Activated T-cell treated with anti-CD3 and anti-CD28 coated beads, Interleukin-2, amount 50 U/mL, for 72 hours (primary cell): ENCODE measurements at regions not wholly inside any gene's neighbourhood (a gene's known extent, or its start where the extent isn't known, plus 50 kb on each side); places are given as distances from the start of the nearest gene placed in this dataset.
"Not testable (repeated sequence)": the region's sequence is repeated elsewhere in the genome, so short reads cannot be mapped to it uniquely, and the experiment has no call there.

Experiments used
- ATAC-seq, 2 donors: fragments of 150-1000 bp; cut with Tn5 transposase; replicated peaks in 1 of 2; 2 replicates each; pipeline ENCODE4 v1.10.0; 2021; ENCODE audit warnings: moderate library complexity in 2 of 2, mild to moderate bottlenecking in 1 of 2
- DNase-seq, 2 donors: peaks; one replicate each; pipeline ENCODE4 v3.0.0; 2021 to 2022; ENCODE audit warnings: mixed read lengths in 1 of 2
- H3K27ac Mint-ChIP-seq: one replicate; pipeline ENCODE4 v1.8.0; 2022; ENCODE audit warnings: mild to moderate bottlenecking, moderate library complexity, mixed read lengths
- H3K27me3 Mint-ChIP-seq: one replicate; pipeline ENCODE4 v1.8.0; 2022; ENCODE audit warnings: low read depth, mixed read lengths
- H3K36me3 Mint-ChIP-seq, 2 donors: one replicate each; pipeline ENCODE4 v1.8.0; 2022; ENCODE audit warnings: mixed read lengths in 2 of 2, mild to moderate bottlenecking in 1 of 2; ENCODE audit not compliant: insufficient read depth in 2 of 2
- H3K4me1 Mint-ChIP-seq: one replicate; pipeline ENCODE4 v1.8.0; 2022; ENCODE audit warnings: low read depth, mixed read lengths
- H3K4me3 Mint-ChIP-seq, 2 donors: one replicate each; pipeline ENCODE4 v1.8.0; 2022; ENCODE audit warnings: mild to moderate bottlenecking in 2 of 2, mixed read lengths in 2 of 2, moderate library complexity in 2 of 2
- H3K9me3 Mint-ChIP-seq, 2 donors: one replicate each; pipeline ENCODE4 v1.8.0; 2022; ENCODE audit warnings: mixed read lengths in 2 of 2

DNA sequence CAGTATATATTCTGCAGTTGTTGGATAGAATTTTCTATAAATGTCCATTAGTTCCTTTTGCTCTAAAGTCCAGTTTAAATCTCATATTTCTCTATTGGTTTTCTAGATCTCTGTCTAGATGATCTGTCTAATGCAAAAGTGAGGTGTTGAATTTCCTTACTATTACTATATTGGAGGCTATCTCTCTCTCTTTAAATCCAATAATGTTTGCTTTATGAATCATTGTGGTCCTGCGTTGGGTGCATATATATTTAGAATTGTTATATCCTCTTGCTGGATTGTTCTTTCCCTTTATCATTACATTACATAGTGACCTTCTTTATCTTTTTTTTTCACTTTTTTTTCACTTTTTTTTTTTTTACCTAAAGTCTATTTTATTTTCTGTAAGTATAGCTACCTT, 208.5 kb upstream of the ASCC3 start:
- Mint-ChIP-seq H3K27ac (no peak overlapping the region), H3K4me3 (no peak overlapping the region), H3K4me1 (no peaks in the 10 kb centered on the region), H3K27me3 (no peaks in the 10 kb centered on the region), H3K36me3 (peaks cover 0 to 1% of the 10 kb centered on the region in 2 donors), H3K9me3 (peaks cover 2 to 5% of the 10 kb centered on the region in 2 donors)
- DNase-seq (no peak), ATAC-seq (no peak)

- peaks cover 2 to 5% of the 10 kb centered on the region in 2 donors for H3K9me3 Mint-ChIP-seq
- peaks cover 0 to 1% of the 10 kb centered on the region in 2 donors for H3K36me3 Mint-ChIP-seq
- ATAC-seq: no peak
- no peak overlapping the region for H3K27ac Mint-ChIP-seq
- H3K4me1 Mint-ChIP-seq: no peaks in the 10 kb centered on the region
- H3K4me3 Mint-ChIP-seq: no peak overlapping the region
- DNase-seq: no peak
- H3K27me3 Mint-ChIP-seq: no peaks in the 10 kb centered on the region
These were observed 209.2 kb upstream of the ASCC3 start for GRCh38 chr6:101090281-101090680.

DNA sequence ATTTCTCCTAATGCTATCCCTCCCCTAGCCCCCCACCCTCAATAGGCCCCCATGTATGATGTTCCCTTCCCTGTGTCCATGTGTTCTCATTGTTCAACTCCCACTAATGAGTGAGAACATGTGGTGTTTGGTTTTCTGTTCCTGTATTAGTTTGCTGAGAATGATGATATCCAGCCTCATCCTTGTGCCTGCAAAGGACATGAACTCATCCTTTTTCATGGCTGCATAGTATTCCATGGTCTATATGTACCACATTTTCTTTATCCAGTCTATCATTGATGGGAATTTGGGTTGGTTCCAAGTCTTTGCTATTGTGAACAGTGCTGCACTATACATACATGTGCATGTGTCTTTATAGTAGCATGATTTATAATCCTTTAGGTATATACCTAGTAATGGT, 217.5 kb upstream of the ASCC3 start:
- not testable (repeated sequence) for H3K27ac Mint-ChIP-seq, ATAC-seq
- H3K27me3 Mint-ChIP-seq: peaks cover 14% of the 10 kb centered on the region

GRCh38 chr6:101102702-101103101, 221.6 kb upstream of the ASCC3 start:
- peaks cover 2 to 8% of the 10 kb centered on the region in 2 donors for H3K9me3 Mint-ChIP-seq
- no peak overlapping the region for H3K27ac Mint-ChIP-seq
- no peaks in the 10 kb centered on the region for H3K36me3 Mint-ChIP-seq
- peaks cover 14% of the 10 kb centered on the region for H3K27me3 Mint-ChIP-seq
- DNase-seq (no peak), ATAC-seq (no peak)
- H3K4me1 Mint-ChIP-seq: no peaks in the 10 kb centered on the region
- H3K4me3 Mint-ChIP-seq: no peak overlapping the region

More for the DNA sequence above, 217.5 kb upstream of the ASCC3 start:
- not testable (repeated sequence) for H3K4me1 Mint-ChIP-seq, H3K4me3 Mint-ChIP-seq, H3K9me3 Mint-ChIP-seq, H3K36me3 Mint-ChIP-seq, DNase-seq

GRCh38 chr6:101108286-101108685, 227.2 kb upstream of the ASCC3 start:
- no peaks in the 10 kb centered on the region for H3K36me3 Mint-ChIP-seq
- no peaks in the 10 kb centered on the region for H3K4me1 Mint-ChIP-seq
- no peaks in the 10 kb centered on the region for H3K9me3 Mint-ChIP-seq
- DNase-seq (no peak), ATAC-seq (no peak)
- H3K4me3 Mint-ChIP-seq: no peak overlapping the region
- H3K27ac Mint-ChIP-seq: no peak overlapping the region
- H3K27me3 Mint-ChIP-seq: no peaks in the 10 kb centered on the region

GRCh38 chr6:101110814-101111213, 229.7 kb upstream of the ASCC3 start:
- Mint-ChIP-seq H3K4me1 (no peaks in the 10 kb centered on the region), H3K27ac (no peak overlapping the region), H3K36me3 (no peaks in the 10 kb centered on the region), H3K4me3 (no peak overlapping the region), H3K27me3 (no peaks in the 10 kb centered on the region), H3K9me3 (no peaks in the 10 kb centered on the region)
- ATAC-seq (no peak), DNase-seq (no peak)

GRCh38 chr6:101113468-101114260, 232.5 kb upstream of the ASCC3 start:
- Mint-ChIP-seq H3K27me3 (no peaks in the 10 kb centered on the region), H3K4me3 (no peak overlapping the region)

GRCh38 chr6:101114703-101115102, 233.6 kb upstream of the ASCC3 start:
- ATAC-seq (no peak), DNase-seq (no peak)
- H3K27ac Mint-ChIP-seq: no peak overlapping the region
- no peaks in the 10 kb centered on the region for H3K4me1 Mint-ChIP-seq
- H3K4me3 Mint-ChIP-seq: no peak overlapping the region
- no peaks in the 10 kb centered on the region for H3K36me3 Mint-ChIP-seq
- H3K27me3 Mint-ChIP-seq: no peaks in the 10 kb centered on the region
- no peaks in the 10 kb centered on the region for H3K9me3 Mint-ChIP-seq

More at GRCh38 chr6:101113468-101114260, 232.5 kb upstream of the ASCC3 start:
- H3K27ac Mint-ChIP-seq: no peak overlapping the region
- H3K4me1 Mint-ChIP-seq: no peaks in the 10 kb centered on the region
- no peaks in the 10 kb centered on the region for H3K36me3 Mint-ChIP-seq
- DNase-seq (no peak), ATAC-seq (no peak)
- no peaks in the 10 kb centered on the region for H3K9me3 Mint-ChIP-seq

DNA sequence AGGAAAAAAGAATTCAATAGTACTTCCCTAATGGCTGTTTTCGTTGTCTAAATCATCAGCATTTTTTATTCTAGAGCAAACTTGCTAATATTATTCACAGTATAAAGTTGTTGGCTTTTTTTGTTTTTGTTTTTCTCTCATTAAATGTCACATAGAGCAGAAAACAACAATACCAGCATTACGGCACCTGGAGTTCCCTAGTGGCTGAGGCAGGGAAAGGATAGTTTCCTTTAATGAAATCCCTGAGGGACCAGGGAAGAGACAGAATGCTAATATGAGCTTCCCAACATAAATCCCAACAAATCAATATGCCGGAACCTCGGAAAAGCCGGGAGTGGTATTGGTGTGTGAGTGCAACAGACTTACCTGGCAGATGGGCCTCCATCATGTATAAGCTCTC, 235.2 kb upstream of the ASCC3 start:
- no peaks in the 10 kb centered on the region for H3K4me1 Mint-ChIP-seq
- no peaks in the 10 kb centered on the region for H3K36me3 Mint-ChIP-seq
- no peak overlapping the region for H3K4me3 Mint-ChIP-seq
- no peak overlapping the region for H3K27ac Mint-ChIP-seq
- H3K9me3 Mint-ChIP-seq: no peaks in the 10 kb centered on the region
- ATAC-seq (no peak), DNase-seq (no peak)
- no peaks in the 10 kb centered on the region for H3K27me3 Mint-ChIP-seq

DNA sequence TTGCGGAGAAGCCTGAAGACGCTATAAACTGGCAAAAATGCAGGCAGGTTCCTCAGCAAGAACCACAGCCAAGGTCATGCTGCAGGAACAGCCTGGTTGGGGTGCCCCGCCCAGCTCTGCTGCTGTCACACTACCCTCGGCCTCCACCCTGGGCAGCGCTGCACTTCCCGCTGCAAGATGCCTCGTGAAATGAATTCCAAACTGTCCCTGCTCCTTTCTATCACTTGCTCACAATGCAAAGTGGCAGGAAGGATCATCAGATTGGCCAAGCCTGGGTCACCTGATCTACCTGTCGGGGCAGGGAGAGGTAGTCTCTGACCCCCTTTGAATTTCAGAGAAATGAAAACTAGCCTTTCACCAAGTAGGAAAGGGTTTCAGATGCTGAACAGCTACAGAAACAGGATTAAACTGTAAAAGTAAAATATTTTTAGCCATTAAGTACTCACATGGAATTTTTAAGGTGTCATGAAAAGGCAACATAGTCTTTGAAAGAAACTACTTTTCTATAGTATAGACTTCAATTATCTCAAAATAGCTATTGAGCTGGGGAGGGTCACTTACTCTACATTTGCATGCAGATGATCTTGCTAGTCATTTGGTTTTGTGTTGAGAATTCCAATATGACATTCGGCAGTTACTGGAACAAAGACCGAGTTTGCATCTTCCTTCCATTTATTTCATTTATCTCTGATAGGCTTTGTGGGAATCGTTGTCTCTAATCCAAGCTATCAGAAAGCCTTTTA, 236.4 kb upstream of the ASCC3 start:
- no peaks in the 10 kb centered on the region for H3K4me1 Mint-ChIP-seq
- ATAC-seq (no peak), DNase-seq (no peak)
- no peak overlapping the region for H3K4me3 Mint-ChIP-seq
- no peaks in the 10 kb centered on the region for H3K9me3 Mint-ChIP-seq
- no peaks in the 10 kb centered on the region for H3K36me3 Mint-ChIP-seq
- H3K27ac Mint-ChIP-seq: no peak overlapping the region
- no peaks in the 10 kb centered on the region for H3K27me3 Mint-ChIP-seq

DNA sequence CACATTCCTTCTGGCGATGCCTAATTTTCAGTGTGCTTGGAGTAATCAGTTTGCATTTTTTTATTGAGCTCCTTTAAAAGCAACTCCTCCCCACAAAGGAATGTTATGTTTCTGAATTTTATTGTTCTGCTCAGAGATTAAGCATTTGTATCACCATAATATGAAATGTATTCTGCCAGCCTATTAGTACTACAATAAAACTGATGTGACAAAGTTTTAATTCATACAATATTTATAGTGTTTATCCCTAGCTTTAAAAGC, 236.9 kb upstream of the ASCC3 start:
- DNase-seq: no peak
- Mint-ChIP-seq H3K36me3 (no peaks in the 10 kb centered on the region), H3K27ac (no peak overlapping the region), H3K4me1 (no peaks in the 10 kb centered on the region), H3K4me3 (no peak overlapping the region), H3K9me3 (no peaks in the 10 kb centered on the region), H3K27me3 (no peaks in the 10 kb centered on the region)
- ATAC-seq: no peak

- DNase-seq (no peak), ATAC-seq (no peak)
- Mint-ChIP-seq H3K27me3 (no peaks in the 10 kb centered on the region), H3K9me3 (no peaks in the 10 kb centered on the region), H3K4me3 (no peak overlapping the region), H3K36me3 (no peaks in the 10 kb centered on the region), H3K4me1 (no peaks in the 10 kb centered on the region), H3K27ac (no peak overlapping the region)
These were observed 239.6 kb upstream of the ASCC3 start for GRCh38 chr6:101120747-101121146.

DNA sequence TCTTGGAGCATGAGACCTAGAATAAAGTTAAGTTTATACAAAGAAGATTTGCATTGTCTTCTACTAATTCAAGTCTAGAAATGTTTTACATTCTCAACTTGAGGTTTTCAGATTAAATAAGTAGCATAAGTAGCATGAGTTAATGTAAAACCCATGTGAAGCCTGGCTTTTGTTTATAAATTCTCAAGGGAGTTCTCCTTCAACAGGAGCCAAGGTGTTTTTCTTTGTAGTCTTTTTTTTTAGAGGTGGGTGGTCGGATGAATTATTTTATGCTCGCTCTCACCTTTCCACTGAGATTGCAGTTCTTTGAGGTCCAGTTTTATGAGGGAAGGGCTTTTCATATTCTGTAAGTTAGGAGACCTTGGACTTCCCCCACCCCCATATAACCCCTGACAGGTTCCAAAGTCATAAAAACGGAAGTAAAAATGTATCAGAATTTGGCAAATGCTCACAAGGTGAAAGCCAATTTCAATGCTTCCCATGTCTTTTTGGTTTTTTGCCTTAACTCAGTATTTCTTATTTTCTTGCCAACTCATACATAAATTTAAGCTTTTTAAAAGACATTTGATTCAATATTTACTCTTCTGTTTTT, 244.3 kb upstream of the ASCC3 start:
- H3K27ac Mint-ChIP-seq: no peak overlapping the region
- no peak for ATAC-seq
- H3K4me3 Mint-ChIP-seq: no peak overlapping the region
- no peaks in the 10 kb centered on the region for H3K36me3 Mint-ChIP-seq
- H3K9me3 Mint-ChIP-seq: no peaks in the 10 kb centered on the region
- no peaks in the 10 kb centered on the region for H3K27me3 Mint-ChIP-seq
- no peak for DNase-seq
- no peaks in the 10 kb centered on the region for H3K4me1 Mint-ChIP-seq
